22Rv1 (cell line): ENCODE measurements at regions not wholly inside any gene's neighbourhood (a gene's known extent, or its start where the extent isn't known, plus 50 kb on each side); places are given as distances from the start of the nearest gene placed in this dataset.

Experiments
- CTCF ChIP-seq: fragments of 450-650 bp; IDR thresholded peaks from 2 replicates; pipeline ENCODE4 v1.5.1; 2017; ENCODE audit warnings: mild to moderate bottlenecking
- ZFX ChIP-seq: fragments of 450-650 bp; IDR thresholded peaks from 2 replicates; pipeline ENCODE4 v1.6.1; 2017; ENCODE audit warnings: antibody characterized with exemption, borderline replicate concordance

DNA sequence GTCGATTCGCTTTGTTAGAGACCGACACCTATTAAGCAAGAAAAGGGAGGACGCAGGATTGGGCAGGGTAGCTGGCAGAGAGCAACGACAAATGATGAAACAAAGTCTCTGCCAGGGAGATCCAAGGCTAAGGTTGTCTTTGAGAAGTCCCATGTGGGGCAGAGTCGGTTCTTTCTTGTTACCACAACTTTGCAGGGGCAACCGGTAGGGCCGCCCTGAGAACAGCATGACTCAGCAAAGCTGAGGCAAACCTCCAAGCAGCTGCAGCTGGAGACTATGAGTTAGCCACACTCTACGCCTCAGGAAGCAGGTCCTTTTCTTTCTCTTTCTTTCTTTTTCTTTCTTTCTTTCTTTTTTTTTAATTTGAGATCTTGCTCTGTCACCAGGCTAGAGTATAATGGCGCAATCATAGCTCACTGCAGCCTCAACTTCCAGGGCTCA, 452.3 kb upstream of the ID2 start:
- TF ChIP-seq CTCF (no peak), ZFX (no peak)
